HEK293 (cell line): ENCODE measurements at regions not wholly inside any gene's neighbourhood (a gene's known extent, or its start where the extent isn't known, plus 50 kb on each side); places are given as distances from the start of the nearest gene placed in this dataset.

ENCODE experiments used
- CTCF ChIP-seq: fragments of 450-650 bp; formaldehyde crosslinking; IDR thresholded peaks from 2 replicates; pipeline ENCODE4 v1.5.1; 2016; ENCODE audit warnings: missing biosample characterization, missing genetic modification characterization
- GFI1B ChIP-seq: fragments of 450-650 bp; formaldehyde crosslinking; IDR thresholded peaks from 2 replicates; pipeline ENCODE4 v1.5.1; 2016; ENCODE audit warnings: missing biosample characterization, missing genetic modification characterization
- ZBTB49 ChIP-seq: fragments of 450-650 bp; formaldehyde crosslinking; IDR thresholded peaks from 2 replicates; pipeline ENCODE4 v1.5.1; 2016; ENCODE audit warnings: missing biosample characterization, missing genetic modification characterization, low read depth
- ZNF341 ChIP-seq: fragments of 450-650 bp; formaldehyde crosslinking; IDR thresholded peaks from 2 replicates; pipeline ENCODE4; 2016; ENCODE audit warnings: low read depth, missing biosample characterization, missing genetic modification characterization
- ZNF544 ChIP-seq: fragments of 450-650 bp; formaldehyde crosslinking; IDR thresholded peaks from 2 replicates; pipeline ENCODE4 v1.5.0; 2017; ENCODE audit warnings: missing biosample characterization, missing genetic modification characterization
- ZNF701 ChIP-seq: fragments of 450-650 bp; formaldehyde crosslinking; IDR thresholded peaks from 2 replicates; pipeline ENCODE4 v1.5.1; 2016; ENCODE audit warnings: missing biosample characterization, missing genetic modification characterization

GRCh38 chr1:218494449-218494852 is 149.3 kb downstream of the TGFB2 start:
- TF ChIP-seq ZNF544 (tag by site-specific recombination) (no peak), GFI1B (tag by site-specific recombination) (no peak), ZNF341 (no peak), CTCF (tag by site-specific recombination) (no peak), ZNF701 (tag by site-specific recombination) (no peak), ZBTB49 (no peak)
